ENCODE measurements at regions not wholly inside any gene's neighbourhood (a gene's known extent, or its start where the extent isn't known, plus 50 kb on each side); places are given as distances from the start of the nearest gene placed in this dataset.

- 85% methylated on average over 2 of the region's 2 CpGs for WGBS (ENCODE audit: low lambda C conversion rate, missing lambda C conversion rate)
- Histone ChIP-seq H3K4me1 (ENCODE audit: insufficient read depth) (no peaks in the 10 kb centered on the region), H3K36me3 (replicated peaks; ENCODE audit: insufficient read depth, low read depth) (no peaks in the 10 kb centered on the region), H3K27me3 (no peaks in the 10 kb centered on the region), H2AFZ (no peak overlapping the region), H3K9me3 (ENCODE audit: low read depth) (no peaks in the 10 kb centered on the region), H3K4me2 (no peak overlapping the region), H3K4me3 (no peak overlapping the region), H4K20me1 (ENCODE audit: insufficient read depth, poor library complexity, severe bottlenecking) (no peaks in the 10 kb centered on the region), H3K9me2 (replicated peaks; ENCODE audit: insufficient read depth) (no peaks in the 10 kb centered on the region), H3K79me2 (no peaks in the 10 kb centered on the region), H3K27ac (no peak overlapping the region)
- TF ChIP-seq CTCF (IDR thresholded peaks at IDR 0.05; ENCODE audit: poor library complexity), result no peak
- TF ChIP-seq EZH2phosphoT487 (IDR thresholded peaks at IDR 0.05; ENCODE audit: low read depth, severe bottlenecking, unreplicated experiment), result no peak
- no peak for TF ChIP-seq EZH2 (IDR thresholded peaks at IDR 0.05; ENCODE audit: borderline replicate concordance)
- no peak for DNase-seq (ENCODE audit: low spot score)
These were observed 663.6 kb downstream of the PCDH7 start for GRCh38 chr4:31383767-31384166.

GRCh38 chr4:31390849-31391248, 670.7 kb downstream of the PCDH7 start:
- H3K9me3 ChIP-seq (ENCODE audit: low read depth), result no peaks in the 10 kb centered on the region
- no peaks in the 10 kb centered on the region for H3K27me3 ChIP-seq
- no peak overlapping the region for H2AFZ ChIP-seq
- DNase-seq (ENCODE audit: low spot score), result no peak
- no peaks in the 10 kb centered on the region for H4K20me1 ChIP-seq (ENCODE audit: insufficient read depth, poor library complexity, severe bottlenecking)
- no peaks in the 10 kb centered on the region for H3K36me3 ChIP-seq (replicated peaks; ENCODE audit: insufficient read depth, low read depth)
- no peaks in the 10 kb centered on the region for H3K9me2 ChIP-seq (replicated peaks; ENCODE audit: insufficient read depth)
- no peaks in the 10 kb centered on the region for H3K4me1 ChIP-seq (ENCODE audit: insufficient read depth)
- TF ChIP-seq EZH2 (IDR thresholded peaks at IDR 0.05; ENCODE audit: borderline replicate concordance), result no peak
- no peak for TF ChIP-seq CTCF (IDR thresholded peaks at IDR 0.05; ENCODE audit: poor library complexity)
- no peak for TF ChIP-seq EZH2phosphoT487 (IDR thresholded peaks at IDR 0.05; ENCODE audit: low read depth, severe bottlenecking, unreplicated experiment)
- H3K27ac ChIP-seq, result no peak overlapping the region
- no peak overlapping the region for H3K4me3 ChIP-seq
- no peaks in the 10 kb centered on the region for H3K79me2 ChIP-seq
- no peak overlapping the region for H3K4me2 ChIP-seq

- no peak overlapping the region for H3K27ac ChIP-seq
- H3K4me2 ChIP-seq, result no peak overlapping the region
- no peaks in the 10 kb centered on the region for H4K20me1 ChIP-seq (ENCODE audit: insufficient read depth, poor library complexity, severe bottlenecking)
- no peaks in the 10 kb centered on the region for H3K36me3 ChIP-seq (replicated peaks; ENCODE audit: insufficient read depth, low read depth)
- no peaks in the 10 kb centered on the region for H3K79me2 ChIP-seq
- no peak for DNase-seq (ENCODE audit: low spot score)
- no peaks in the 10 kb centered on the region for H3K4me1 ChIP-seq (ENCODE audit: insufficient read depth)
- no peak for TF ChIP-seq EZH2 (IDR thresholded peaks at IDR 0.05; ENCODE audit: borderline replicate concordance)
- TF ChIP-seq EZH2phosphoT487 (IDR thresholded peaks at IDR 0.05; ENCODE audit: low read depth, severe bottlenecking, unreplicated experiment), result no peak
- TF ChIP-seq CTCF (IDR thresholded peaks at IDR 0.05; ENCODE audit: poor library complexity), result no peak
- H3K27me3 ChIP-seq, result no peaks in the 10 kb centered on the region
- no peaks in the 10 kb centered on the region for H3K9me3 ChIP-seq (ENCODE audit: low read depth)
- H3K4me3 ChIP-seq, result no peak overlapping the region
- H3K9me2 ChIP-seq (replicated peaks; ENCODE audit: insufficient read depth), result no peaks in the 10 kb centered on the region
- no peak overlapping the region for H2AFZ ChIP-seq
These were observed 671.8 kb downstream of the PCDH7 start for GRCh38 chr4:31391976-31392375.

GRCh38 chr4:31392923-31393322, 672.8 kb downstream of the PCDH7 start:
- no peak overlapping the region for H3K4me2 ChIP-seq
- TF ChIP-seq EZH2 (IDR thresholded peaks at IDR 0.05; ENCODE audit: borderline replicate concordance) (no peak), CTCF (IDR thresholded peaks at IDR 0.05; ENCODE audit: poor library complexity) (no peak), EZH2phosphoT487 (IDR thresholded peaks at IDR 0.05; ENCODE audit: low read depth, severe bottlenecking, unreplicated experiment) (no peak)
- no peaks in the 10 kb centered on the region for H3K79me2 ChIP-seq
- H3K9me2 ChIP-seq (replicated peaks; ENCODE audit: insufficient read depth), result no peaks in the 10 kb centered on the region
- H3K4me3 ChIP-seq, result no peak overlapping the region
- 87% methylated on average over 2 of the region's 2 CpGs for WGBS (ENCODE audit: low lambda C conversion rate, missing lambda C conversion rate)
- no peak for DNase-seq (ENCODE audit: low spot score)
- no peaks in the 10 kb centered on the region for H3K36me3 ChIP-seq (replicated peaks; ENCODE audit: insufficient read depth, low read depth)
- no peaks in the 10 kb centered on the region for H4K20me1 ChIP-seq (ENCODE audit: insufficient read depth, poor library complexity, severe bottlenecking)
- no peaks in the 10 kb centered on the region for H3K4me1 ChIP-seq (ENCODE audit: insufficient read depth)
- no peak overlapping the region for H2AFZ ChIP-seq
- H3K27me3 ChIP-seq, result no peaks in the 10 kb centered on the region
- H3K27ac ChIP-seq, result no peak overlapping the region
- H3K9me3 ChIP-seq (ENCODE audit: low read depth), result no peaks in the 10 kb centered on the region
